B cell (primary cell): ENCODE measurements at regions not wholly inside any gene's neighbourhood (a gene's known extent, or its start where the extent isn't known, plus 50 kb on each side); places are given as distances from the start of the nearest gene placed in this dataset.

Experiments used
- ATAC-seq: fragments of 200-7000 bp; cut with Tn5 transposase; one replicate; pipeline ENCODE4 v1.10.0; 2021; ENCODE audit warnings: low read depth, mild to moderate bottlenecking, moderate number of reproducible peaks, moderate library complexity
- CTCF ChIA-PET: fragments of 350-600 bp; sonication (Branson Sonifier 250); formaldehyde crosslinking; loops from one replicate; lab custom pipeline; 2021; ENCODE audit warnings: antibody characterized with exemption, inconsistent platforms; lab: Charles Lee
- POLR2A ChIA-PET: fragments of 350-600 bp; sonication (Branson Sonifier 250); formaldehyde crosslinking; loops from one replicate; lab custom pipeline; 2021; ENCODE audit warnings: antibody characterized with exemption; lab: Charles Lee
- DNase-seq: peaks from one replicate; pipeline ENCODE4 v3.0.0; 2013
- H2AFZ ChIP-seq: 2 replicates; pipeline ENCODE4 v1.6.1; 2012; ENCODE audit warnings: mild to moderate bottlenecking, low read depth, low read length; ENCODE audit not compliant: insufficient read depth, poor library complexity, severe bottlenecking
- H3K27ac ChIP-seq, 2 donors: 1 replicate in 1 of 2; 2 replicates in 1 of 2; pipeline ENCODE4 v1.5.1; 2012 to 2013; ENCODE audit warnings: low read length in 2 of 2, mild to moderate bottlenecking in 2 of 2, moderate library complexity in 1 of 2
- H3K27me3 ChIP-seq, 4 experiments: fragments of 200-600 bp in 1 of 4; sonication (generic) in 1 of 4; replicated peaks in 1 of 4; 1 replicate in 2 of 4; 2 replicates in 2 of 4; pipeline versions ENCODE4 v1.6.1 to v1.7.0; 2013 to 2016; ENCODE audit warnings: low read length in 3 of 4, mild to moderate bottlenecking in 2 of 4, mixed read lengths in 1 of 4, moderate library complexity in 1 of 4; ENCODE audit not compliant: insufficient read depth in 4 of 4, control insufficient read depth in 3 of 4; ENCODE audit errors: control extremely low read depth in 1 of 4
- H3K36me3 ChIP-seq, 2 experiments: replicated peaks in 1 of 2; 1 replicate in 1 of 2; 2 replicates in 1 of 2; pipeline versions ENCODE4 v1.6.1 to v1.7.1; 2013; ENCODE audit warnings: low read length in 1 of 2; ENCODE audit not compliant: insufficient read depth in 2 of 2, control insufficient read depth in 1 of 2; ENCODE audit errors: control extremely low read depth in 1 of 2, extremely low read depth in 1 of 2
- H3K4me1 ChIP-seq, 2 donors: fragments of 200-600 bp in 1 of 2; sonication (generic) in 1 of 2; 1 replicate in 1 of 2; 2 replicates in 1 of 2; pipeline versions ENCODE4 v1.5.1 to v1.6.1; 2013 to 2017; ENCODE audit warnings: low read length in 2 of 2; ENCODE audit not compliant: control insufficient read depth in 2 of 2, insufficient read depth in 2 of 2
- H3K4me2 ChIP-seq: replicated peaks from 2 replicates; pipeline ENCODE3; 2012; ENCODE audit warnings: mild to moderate bottlenecking, low read depth, low read length; ENCODE audit not compliant: poor library complexity, severe bottlenecking
- H3K4me3 ChIP-seq, 5 experiments: fragments of 200-600 bp in 1 of 5; sonication (generic) in 1 of 5; 1 replicate in 3 of 5; 2 replicates in 2 of 5; pipeline versions ENCODE4 v1.5.1 to v1.7.0; 2011 to 2016; ENCODE audit warnings: low read length in 4 of 5, mild to moderate bottlenecking in 4 of 5, low read depth in 2 of 5, control low read depth in 1 of 5, moderate library complexity in 1 of 5; ENCODE audit not compliant: insufficient read depth in 1 of 5; ENCODE audit errors: control extremely low read depth in 1 of 5, extremely low read depth in 1 of 5
- H3K79me2 ChIP-seq: fragments of 200-600 bp; sonication (generic); one replicate; pipeline ENCODE4 v1.6.0; 2016; ENCODE audit warnings: low read length; ENCODE audit not compliant: control insufficient read depth, insufficient read depth
- H3K9ac ChIP-seq: fragments of 200-600 bp; sonication (generic); 2 replicates; pipeline ENCODE4 v1.6.1; 2017; ENCODE audit warnings: mild to moderate bottlenecking, low read length, moderate library complexity
- H3K9me3 ChIP-seq, 3 donors: one replicate each; pipeline versions ENCODE4 v1.6.1 to v1.7.1; 2013; ENCODE audit warnings: low read length in 2 of 3; ENCODE audit not compliant: control insufficient read depth in 2 of 3, insufficient read depth in 1 of 3; ENCODE audit errors: control extremely low read depth in 1 of 3
- H4K20me1 ChIP-seq: 2 replicates; pipeline ENCODE4 v1.6.0; 2012; ENCODE audit warnings: mild to moderate bottlenecking, low read length; ENCODE audit not compliant: insufficient read depth, control insufficient read depth, poor library complexity, severe bottlenecking
- H3K27ac Mint-ChIP-seq: one replicate; pipeline ENCODE4 v1.8.0; 2021; ENCODE audit warnings: mixed read lengths
- H3K27me3 Mint-ChIP-seq: one replicate; pipeline ENCODE4 v1.8.0; 2021; ENCODE audit warnings: mixed read lengths
- H3K4me1 Mint-ChIP-seq: one replicate; pipeline ENCODE4 v1.8.0; 2021; ENCODE audit warnings: mixed read lengths
- H3K4me3 Mint-ChIP-seq: one replicate; pipeline ENCODE4 v1.8.0; 2021; ENCODE audit warnings: mixed read lengths
- H3K9me3 Mint-ChIP-seq: one replicate; pipeline ENCODE4 v1.8.0; 2022; ENCODE audit warnings: mixed read lengths; ENCODE audit not compliant: insufficient read depth
- EZH2 ChIP-seq: IDR thresholded peaks from 2 replicates; pipeline ENCODE4 v1.6.1; 2012; ENCODE audit warnings: borderline replicate concordance, low read depth, mild to moderate bottlenecking, moderate library complexity, low read length; ENCODE audit not compliant: insufficient read depth, poor library complexity, severe bottlenecking
- WGBS: methylation state at CpG from one replicate; pipeline ENCODE4 v1.1.5; 2013; ENCODE audit warnings: missing lambda C conversion rate; ENCODE audit not compliant: insufficient coverage; 5-methylcytosine and 5-hydroxymethylcytosine counted together
- intact Hi-C: fragments of 100-400 bp; cut with micrococcal nuclease; formaldehyde crosslinking; loops from one replicate; pipeline ENCODE4 v1.10.0; 2022
- TF ChIP-seq, protein P1 (sequence below): fragments of 200-600 bp; IDR thresholded peaks from one replicate; pipeline ENCODE4 v1.8.0; 2022; ENCODE audit warnings: antibody characterized with exemption, mild to moderate bottlenecking

DNA sequence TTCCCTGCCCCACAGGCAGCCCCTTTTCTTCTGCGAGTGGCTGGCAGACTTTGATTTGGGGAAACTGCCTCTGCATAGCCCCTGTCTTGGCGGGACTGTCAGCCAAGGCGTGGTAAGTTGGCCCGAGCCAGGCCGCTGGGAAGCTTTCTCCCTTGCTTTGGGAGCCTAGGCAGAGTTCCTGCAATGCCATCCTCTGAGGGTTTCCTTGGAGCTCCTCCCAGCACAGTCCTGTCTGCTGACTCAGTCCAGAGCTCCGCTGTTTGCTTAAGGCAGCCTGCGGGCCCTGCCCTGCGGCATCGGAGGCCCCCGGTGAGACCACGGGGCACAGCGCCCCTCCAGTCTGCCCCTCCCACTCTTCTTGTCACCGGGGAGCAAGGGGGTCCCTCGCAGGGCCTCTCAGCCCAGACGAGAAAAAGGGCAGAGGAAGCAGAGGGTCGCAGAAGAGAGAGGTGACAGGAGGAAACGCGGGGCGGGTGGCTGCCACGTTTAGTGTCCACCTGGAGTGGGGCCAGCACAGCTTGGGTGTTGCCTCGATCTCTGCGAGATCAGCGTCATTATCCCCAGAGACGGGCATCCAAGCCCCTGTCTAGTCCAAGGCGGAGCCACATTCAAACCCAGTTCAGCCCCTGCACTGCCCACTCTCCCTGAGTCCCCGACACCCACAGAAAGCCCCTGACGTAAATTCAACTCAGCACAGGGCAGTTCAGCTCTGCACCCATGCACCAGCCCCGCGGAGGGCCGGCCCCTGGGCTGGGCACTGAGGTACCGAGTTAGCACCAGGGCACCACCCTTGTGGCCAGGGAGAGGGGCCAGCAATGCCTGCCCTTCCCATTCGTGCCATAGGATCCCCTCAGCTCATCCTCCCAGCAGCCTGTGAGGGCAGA lies 59.0 kb upstream of the CHST15 start:
- Histone ChIP-seq H3K9me3 (no peaks in the 10 kb centered on the region), H4K20me1 (no peaks in the 10 kb centered on the region), H3K4me1 (peaks cover 30 to 34% of the 10 kb centered on the region in 2 donors), H3K79me2 (no peaks in the 10 kb centered on the region), H3K36me3 (no peaks in the 10 kb centered on the region), H3K4me3 (peak overlapping the region in 1 of 5 experiments; percentile 34), H2AFZ (no peak overlapping the region), H3K27me3 (no peaks in the 10 kb centered on the region), H3K27ac (no peak overlapping the region), H3K4me2 (peak overlapping the region; percentile 70), H3K9ac (peak overlapping the region; percentile 34)
- no peak overlapping the region for H3K27ac Mint-ChIP-seq
- 38% methylated on average over 29 of the region's 32 CpGs for whole genome bisulfite sequencing
- TF ChIP-seq, protein P1, sequence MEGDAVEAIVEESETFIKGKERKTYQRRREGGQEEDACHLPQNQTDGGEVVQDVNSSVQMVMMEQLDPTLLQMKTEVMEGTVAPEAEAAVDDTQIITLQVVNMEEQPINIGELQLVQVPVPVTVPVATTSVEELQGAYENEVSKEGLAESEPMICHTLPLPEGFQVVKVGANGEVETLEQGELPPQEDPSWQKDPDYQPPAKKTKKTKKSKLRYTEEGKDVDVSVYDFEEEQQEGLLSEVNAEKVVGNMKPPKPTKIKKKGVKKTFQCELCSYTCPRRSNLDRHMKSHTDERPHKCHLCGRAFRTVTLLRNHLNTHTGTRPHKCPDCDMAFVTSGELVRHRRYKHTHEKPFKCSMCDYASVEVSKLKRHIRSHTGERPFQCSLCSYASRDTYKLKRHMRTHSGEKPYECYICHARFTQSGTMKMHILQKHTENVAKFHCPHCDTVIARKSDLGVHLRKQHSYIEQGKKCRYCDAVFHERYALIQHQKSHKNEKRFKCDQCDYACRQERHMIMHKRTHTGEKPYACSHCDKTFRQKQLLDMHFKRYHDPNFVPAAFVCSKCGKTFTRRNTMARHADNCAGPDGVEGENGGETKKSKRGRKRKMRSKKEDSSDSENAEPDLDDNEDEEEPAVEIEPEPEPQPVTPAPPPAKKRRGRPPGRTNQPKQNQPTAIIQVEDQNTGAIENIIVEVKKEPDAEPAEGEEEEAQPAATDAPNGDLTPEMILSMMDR = no peak
- TF ChIP-seq EZH2 = no peak
- no peaks in the 10 kb centered on the region for H3K9me3 Mint-ChIP-seq
- DNase-seq (peak; percentile 30), ATAC-seq (peak; percentile 8)
- intact Hi-C loops = loop anchor here (2.0 kb wide), 1 partner anchor 28 kb away; no protein-coding TSS in a partner anchor
- H3K4me1 Mint-ChIP-seq = peaks cover 15% of the 10 kb centered on the region
- POLR2A ChIA-PET = interaction anchor here (0.6 to 2.5 kb wide), 4 partner anchors 33 to 236 kb away, joined by 3 to 10 read pairs (median 3); partner anchors contain the start of gene CHST15
- CTCF ChIA-PET = interaction anchor here (1.0 to 2.0 kb wide), 5 partner anchors 21 to 251 kb away, joined by 3 to 9 read pairs (median 4); no protein-coding TSS in a partner anchor
- no peaks in the 10 kb centered on the region for H3K27me3 Mint-ChIP-seq
- no peak overlapping the region for H3K4me3 Mint-ChIP-seq
